Testis (tissue), 2 donors: ENCODE measurements at regions not wholly inside any gene's neighbourhood (a gene's known extent, or its start where the extent isn't known, plus 50 kb on each side); places are given as distances from the start of the nearest gene placed in this dataset.

Source experiments
- DNase-seq: peaks from one replicate; pipeline ENCODE4 v3.0.0-alpha.2; 2019
- H3K27ac ChIP-seq, 2 donors: fragments of 200-600 bp; sonication (generic); one replicate each; pipeline ENCODE4 v1.5.1; 2019
- H3K27me3 ChIP-seq: fragments of 200-600 bp; sonication (generic); one replicate; pipeline ENCODE4 v1.5.1; 2019
- H3K36me3 ChIP-seq: fragments of 200-600 bp; sonication (generic); one replicate; pipeline ENCODE4 v1.5.1; 2017; ENCODE audit warnings: low read depth; ENCODE audit errors: missing control alignments
- H3K4me1 ChIP-seq: fragments of 200-600 bp; sonication (generic); one replicate; pipeline ENCODE4 v1.5.1; 2019
- H3K4me3 ChIP-seq, 2 donors: fragments of 200-600 bp; sonication (generic); one replicate each; pipeline ENCODE4 v1.5.1; 2017 to 2019
- H3K9me3 ChIP-seq: fragments of 200-600 bp; sonication (generic); one replicate; pipeline ENCODE4 v1.5.1; 2017
- CTCF ChIP-seq, 3 experiments: fragments of 450-650 bp in 2 of 3; fragments of 200-600 bp in 1 of 3; sonication (generic) in 1 of 3; IDR thresholded peaks; one replicate each; pipeline ENCODE4 v1.5.1; 2016 to 2019; ENCODE audit warnings: antibody characterized with exemption in 3 of 3, mild to moderate bottlenecking in 2 of 3, moderate library complexity in 1 of 3
- POLR2A ChIP-seq: fragments of 450-650 bp; IDR thresholded peaks from one replicate; pipeline ENCODE4 v1.6.1; 2017; ENCODE audit warnings: antibody characterized with exemption, mild to moderate bottlenecking, moderate library complexity
- WGBS, 2 donors: methylation state at CpG; one replicate each; pipeline ENCODE4 v1.1.5; 2018; 5-methylcytosine and 5-hydroxymethylcytosine counted together
- intact Hi-C: fragments of 100-400 bp; cut with DNase I; formaldehyde crosslinking; loops from one replicate; pipeline ENCODE4 v1.15.1; 2023; ENCODE audit warnings: low total_unique reads

- TF ChIP-seq POLR2A (no peak), CTCF (IDR thresholded peaks at IDR 0.05) (no peak)
- Histone ChIP-seq H3K4me3 (no peak overlapping the region), H3K36me3 (no peaks in the 10 kb centered on the region), H3K4me1 (no peaks in the 10 kb centered on the region), H3K9me3 (no peaks in the 10 kb centered on the region), H3K27ac (no peak overlapping the region), H3K27me3 (no peaks in the 10 kb centered on the region)
- DNase-seq, result no peak
- intact Hi-C loops, result no loop called here
Observed at GRCh38 chrX:10936976-10937375, 174.2 kb upstream of the HCCS start.

- DNase-seq, result no peak
- TF ChIP-seq POLR2A (no peak), CTCF (IDR thresholded peaks at IDR 0.05) (no peak)
- 80 to 84% methylated on average over 6 of the region's 6 CpGs for WGBS, 2 donors
- Histone ChIP-seq H3K27ac (no peak overlapping the region), H3K36me3 (no peaks in the 10 kb centered on the region), H3K4me3 (no peak overlapping the region), H3K27me3 (no peaks in the 10 kb centered on the region), H3K9me3 (no peaks in the 10 kb centered on the region), H3K4me1 (no peaks in the 10 kb centered on the region)
- intact Hi-C loops, result no loop called here
Observed at GRCh38 chrX:10938365-10938923, 172.7 kb upstream of the HCCS start.

- Histone ChIP-seq H3K4me3 (no peak overlapping the region), H3K27ac (no peak overlapping the region), H3K9me3 (no peaks in the 10 kb centered on the region), H3K36me3 (no peaks in the 10 kb centered on the region), H3K4me1 (no peaks in the 10 kb centered on the region), H3K27me3 (no peaks in the 10 kb centered on the region)
- intact Hi-C loops, result no loop called here
- TF ChIP-seq CTCF (IDR thresholded peaks at IDR 0.05) (no peak), POLR2A (no peak)
- 79 to 81% methylated on average over 2 of the region's 2 CpGs for WGBS, 2 donors
- DNase-seq, result no peak
Observed at GRCh38 chrX:10939424-10939823, 171.7 kb upstream of the HCCS start.

GRCh38 chrX:10944136-10944885, 166.8 kb upstream of the HCCS start:
- Histone ChIP-seq H3K4me3 (no peak overlapping the region), H3K9me3 (no peaks in the 10 kb centered on the region), H3K27ac (no peak overlapping the region), H3K4me1 (no peaks in the 10 kb centered on the region), H3K36me3 (no peaks in the 10 kb centered on the region), H3K27me3 (no peaks in the 10 kb centered on the region)
- DNase-seq, result no peak
- 86 to 90% methylated on average over 8 of the region's 8 CpGs for WGBS, 2 donors
- TF ChIP-seq POLR2A, result no peak
- TF ChIP-seq CTCF (IDR thresholded peaks at IDR 0.05), result no peak
- intact Hi-C loops, result no loop called here

GRCh38 chrX:10945498-10945897, 165.6 kb upstream of the HCCS start:
- H3K4me1 ChIP-seq, result no peaks in the 10 kb centered on the region
- 55 to 61% methylated on average over 4 of the region's 4 CpGs for WGBS, 2 donors
- TF ChIP-seq CTCF (IDR thresholded peaks at IDR 0.05) (no peak), POLR2A (no peak)

More at GRCh38 chrX:10945498-10945897, 165.6 kb upstream of the HCCS start:
- Histone ChIP-seq H3K27ac (no peak overlapping the region), H3K4me3 (no peak overlapping the region), H3K36me3 (no peaks in the 10 kb centered on the region), H3K9me3 (no peaks in the 10 kb centered on the region), H3K27me3 (no peaks in the 10 kb centered on the region)
- DNase-seq, result no peak
- intact Hi-C loops, result no loop called here
